ENCODE measurements at regions not wholly inside any gene's neighbourhood (a gene's known extent, or its start where the extent isn't known, plus 50 kb on each side); places are given as distances from the start of the nearest gene placed in this dataset.
A peak's percentile ranks its signal among the peaks of the same experiment; 100 is the strongest.

- TF ChIP-seq, protein P1, sequence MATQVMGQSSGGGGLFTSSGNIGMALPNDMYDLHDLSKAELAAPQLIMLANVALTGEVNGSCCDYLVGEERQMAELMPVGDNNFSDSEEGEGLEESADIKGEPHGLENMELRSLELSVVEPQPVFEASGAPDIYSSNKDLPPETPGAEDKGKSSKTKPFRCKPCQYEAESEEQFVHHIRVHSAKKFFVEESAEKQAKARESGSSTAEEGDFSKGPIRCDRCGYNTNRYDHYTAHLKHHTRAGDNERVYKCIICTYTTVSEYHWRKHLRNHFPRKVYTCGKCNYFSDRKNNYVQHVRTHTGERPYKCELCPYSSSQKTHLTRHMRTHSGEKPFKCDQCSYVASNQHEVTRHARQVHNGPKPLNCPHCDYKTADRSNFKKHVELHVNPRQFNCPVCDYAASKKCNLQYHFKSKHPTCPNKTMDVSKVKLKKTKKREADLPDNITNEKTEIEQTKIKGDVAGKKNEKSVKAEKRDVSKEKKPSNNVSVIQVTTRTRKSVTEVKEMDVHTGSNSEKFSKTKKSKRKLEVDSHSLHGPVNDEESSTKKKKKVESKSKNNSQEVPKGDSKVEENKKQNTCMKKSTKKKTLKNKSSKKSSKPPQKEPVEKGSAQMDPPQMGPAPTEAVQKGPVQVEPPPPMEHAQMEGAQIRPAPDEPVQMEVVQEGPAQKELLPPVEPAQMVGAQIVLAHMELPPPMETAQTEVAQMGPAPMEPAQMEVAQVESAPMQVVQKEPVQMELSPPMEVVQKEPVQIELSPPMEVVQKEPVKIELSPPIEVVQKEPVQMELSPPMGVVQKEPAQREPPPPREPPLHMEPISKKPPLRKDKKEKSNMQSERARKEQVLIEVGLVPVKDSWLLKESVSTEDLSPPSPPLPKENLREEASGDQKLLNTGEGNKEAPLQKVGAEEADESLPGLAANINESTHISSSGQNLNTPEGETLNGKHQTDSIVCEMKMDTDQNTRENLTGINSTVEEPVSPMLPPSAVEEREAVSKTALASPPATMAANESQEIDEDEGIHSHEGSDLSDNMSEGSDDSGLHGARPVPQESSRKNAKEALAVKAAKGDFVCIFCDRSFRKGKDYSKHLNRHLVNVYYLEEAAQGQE (IDR thresholded peaks at IDR 0.05; ENCODE audit: low read depth, low read length): no peak
- TF ChIP-seq, protein P2, sequence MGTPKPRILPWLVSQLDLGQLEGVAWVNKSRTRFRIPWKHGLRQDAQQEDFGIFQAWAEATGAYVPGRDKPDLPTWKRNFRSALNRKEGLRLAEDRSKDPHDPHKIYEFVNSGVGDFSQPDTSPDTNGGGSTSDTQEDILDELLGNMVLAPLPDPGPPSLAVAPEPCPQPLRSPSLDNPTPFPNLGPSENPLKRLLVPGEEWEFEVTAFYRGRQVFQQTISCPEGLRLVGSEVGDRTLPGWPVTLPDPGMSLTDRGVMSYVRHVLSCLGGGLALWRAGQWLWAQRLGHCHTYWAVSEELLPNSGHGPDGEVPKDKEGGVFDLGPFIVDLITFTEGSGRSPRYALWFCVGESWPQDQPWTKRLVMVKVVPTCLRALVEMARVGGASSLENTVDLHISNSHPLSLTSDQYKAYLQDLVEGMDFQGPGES (IDR thresholded peaks at IDR 0.05; ENCODE audit: low read depth, low read length): no peak
- TF ChIP-seq YY1 (IDR thresholded peaks at IDR 0.05; ENCODE audit: low read depth) (no peak), USF1 (IDR thresholded peaks at IDR 0.05; ENCODE audit: borderline replicate concordance, low read depth) (no peak)
- TF ChIP-seq, protein P3, sequence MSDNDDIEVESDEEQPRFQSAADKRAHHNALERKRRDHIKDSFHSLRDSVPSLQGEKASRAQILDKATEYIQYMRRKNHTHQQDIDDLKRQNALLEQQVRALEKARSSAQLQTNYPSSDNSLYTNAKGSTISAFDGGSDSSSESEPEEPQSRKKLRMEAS (IDR thresholded peaks at IDR 0.05; ENCODE audit: low read depth): no peak
Measured at GRCh38 chr10:78442836-78443550, 409.3 kb downstream of the RPS24 start (continued).

- WGBS (ENCODE audit: low lambda C conversion rate): 81% methylated on average over 7 of the region's 11 CpGs
- H2AFZ ChIP-seq (ENCODE audit: low read depth): no peak overlapping the region
- no peak overlapping the region for H3K4me3 ChIP-seq (ENCODE audit: low read depth in 2 of 2, low read length in 1 of 2)
- no peak overlapping the region for H3K9ac ChIP-seq
- no peaks in the 10 kb centered on the region for H3K9me2 ChIP-seq
- POLR2A ChIA-PET: no interaction called here
- peak overlapping the region in 1 of 2 experiments; percentile 87; a peak in 2 of 4 replicates for H3K27ac ChIP-seq (ENCODE audit: low read depth in 2 of 2, low read length in 1 of 2)
- no peaks in the 10 kb centered on the region for H4K20me1 ChIP-seq (ENCODE audit: insufficient read depth)
- no peak for TF ChIP-seq CHD2 (IDR thresholded peaks at IDR 0.05; ENCODE audit: low read length, partially characterized antibody)
- TF ChIP-seq FOXM1 (IDR thresholded peaks at IDR 0.05; ENCODE audit: low read depth): no peak
- no peak for TF ChIP-seq SIN3A (IDR thresholded peaks at IDR 0.05; ENCODE audit: borderline replicate concordance, low read depth, low read length)
- no peak for TF ChIP-seq USF1 (IDR thresholded peaks at IDR 0.05; ENCODE audit: borderline replicate concordance, low read depth)
- TF ChIP-seq, protein P4, sequence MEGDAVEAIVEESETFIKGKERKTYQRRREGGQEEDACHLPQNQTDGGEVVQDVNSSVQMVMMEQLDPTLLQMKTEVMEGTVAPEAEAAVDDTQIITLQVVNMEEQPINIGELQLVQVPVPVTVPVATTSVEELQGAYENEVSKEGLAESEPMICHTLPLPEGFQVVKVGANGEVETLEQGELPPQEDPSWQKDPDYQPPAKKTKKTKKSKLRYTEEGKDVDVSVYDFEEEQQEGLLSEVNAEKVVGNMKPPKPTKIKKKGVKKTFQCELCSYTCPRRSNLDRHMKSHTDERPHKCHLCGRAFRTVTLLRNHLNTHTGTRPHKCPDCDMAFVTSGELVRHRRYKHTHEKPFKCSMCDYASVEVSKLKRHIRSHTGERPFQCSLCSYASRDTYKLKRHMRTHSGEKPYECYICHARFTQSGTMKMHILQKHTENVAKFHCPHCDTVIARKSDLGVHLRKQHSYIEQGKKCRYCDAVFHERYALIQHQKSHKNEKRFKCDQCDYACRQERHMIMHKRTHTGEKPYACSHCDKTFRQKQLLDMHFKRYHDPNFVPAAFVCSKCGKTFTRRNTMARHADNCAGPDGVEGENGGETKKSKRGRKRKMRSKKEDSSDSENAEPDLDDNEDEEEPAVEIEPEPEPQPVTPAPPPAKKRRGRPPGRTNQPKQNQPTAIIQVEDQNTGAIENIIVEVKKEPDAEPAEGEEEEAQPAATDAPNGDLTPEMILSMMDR (IDR thresholded peaks at IDR 0.05): no peak
- TF ChIP-seq EZH2phosphoT487 (IDR thresholded peaks at IDR 0.05; ENCODE audit: borderline replicate concordance, low read depth): no peak
- no peak for TF ChIP-seq GATA2 (CRISPR knock-in tag; IDR thresholded peaks at IDR 0.05)
- no peak for TF ChIP-seq JUND (IDR thresholded peaks at IDR 0.05)
- TF ChIP-seq FOXJ3 (CRISPR knock-in tag; IDR thresholded peaks at IDR 0.05): no peak
- TF ChIP-seq MEF2A (IDR thresholded peaks at IDR 0.05; ENCODE audit: borderline replicate concordance, low read depth): no peak
- no peak for TF ChIP-seq NFIC (IDR thresholded peaks at IDR 0.05; ENCODE audit: borderline replicate concordance)
- no peak for TF ChIP-seq RFX5 (IDR thresholded peaks at IDR 0.05; ENCODE audit: low read length)
- TF ChIP-seq, protein P5, sequence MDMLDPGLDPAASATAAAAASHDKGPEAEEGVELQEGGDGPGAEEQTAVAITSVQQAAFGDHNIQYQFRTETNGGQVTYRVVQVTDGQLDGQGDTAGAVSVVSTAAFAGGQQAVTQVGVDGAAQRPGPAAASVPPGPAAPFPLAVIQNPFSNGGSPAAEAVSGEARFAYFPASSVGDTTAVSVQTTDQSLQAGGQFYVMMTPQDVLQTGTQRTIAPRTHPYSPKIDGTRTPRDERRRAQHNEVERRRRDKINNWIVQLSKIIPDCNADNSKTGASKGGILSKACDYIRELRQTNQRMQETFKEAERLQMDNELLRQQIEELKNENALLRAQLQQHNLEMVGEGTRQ (IDR thresholded peaks at IDR 0.05; ENCODE audit: borderline replicate concordance, low read depth, low read length): no peak
- TF ChIP-seq EP300 (IDR thresholded peaks at IDR 0.05; ENCODE audit: borderline replicate concordance in 1 of 2, low read depth in 1 of 2, low read length in 1 of 2): no peak
- TF ChIP-seq, protein P3 (IDR thresholded peaks at IDR 0.05; ENCODE audit: low read depth): no peak
- peaks cover 7% of the 10 kb centered on the region for H3F3A ChIP-seq (replicated peaks; ENCODE audit: insufficient read depth)
- H3K4me2 ChIP-seq: no peak overlapping the region
- H3K27me3 ChIP-seq (ENCODE audit: insufficient read depth): no peaks in the 10 kb centered on the region
- CTCF ChIA-PET: interaction anchor here (1.3 kb wide), 1 partner anchor 28 kb away, joined by 3 read pairs; no protein-coding TSS in a partner anchor
- H3K9me3 ChIP-seq: no peaks in the 10 kb centered on the region
- no peaks in the 10 kb centered on the region for H3K36me3 ChIP-seq (replicated peaks in 1 of 2; ENCODE audit: control insufficient read depth in 1 of 2, insufficient read depth in 2 of 2, low read length in 1 of 2)
- peaks cover 4 to 33% of the 10 kb centered on the region in 2 experiments; a peak in 1 of 4 replicates for H3K4me1 ChIP-seq (ENCODE audit: control insufficient read depth in 1 of 2, insufficient read depth in 2 of 2, low read depth in 1 of 2, low read length in 1 of 2)
- H3K79me2 ChIP-seq (ENCODE audit: insufficient read depth): no peaks in the 10 kb centered on the region
- no peak for DNase-seq
Measured at GRCh38 chr10:78443900-78444571, 410.4 kb downstream of the RPS24 start.
